CD4-positive, alpha-beta memory T cell (primary cell): ENCODE measurements at regions not wholly inside any gene's neighbourhood (a gene's known extent, or its start where the extent isn't known, plus 50 kb on each side); places are given as distances from the start of the nearest gene placed in this dataset.

Source experiments
- CTCF ChIA-PET: fragments of 350-600 bp; sonication (Branson Sonifier 250); formaldehyde crosslinking; loops from one replicate; lab custom pipeline; 2021; ENCODE audit warnings: inconsistent platforms; ENCODE audit not compliant: partially characterized antibody; lab: Charles Lee
- POLR2A ChIA-PET: fragments of 350-600 bp; sonication (Branson Sonifier 250); formaldehyde crosslinking; loops from one replicate; lab custom pipeline; 2021; ENCODE audit not compliant: partially characterized antibody; lab: Charles Lee
- DNase-seq, 5 donors: peaks; one replicate each; pipeline versions ENCODE4 v3.0.0 to v3.0.0-alpha.2; 2020 to 2022; ENCODE audit warnings: mixed read lengths in 1 of 5
- H3K27ac ChIP-seq: one replicate; pipeline ENCODE4 v1.7.0; 2013; ENCODE audit warnings: low read depth, low read length
- H3K27me3 ChIP-seq: 2 replicates; pipeline ENCODE4 v1.7.0; 2013; ENCODE audit warnings: mild to moderate bottlenecking, low read length, moderate library complexity; ENCODE audit not compliant: insufficient read depth
- H3K36me3 ChIP-seq: 2 replicates; pipeline ENCODE4 v1.7.0; 2013; ENCODE audit warnings: mild to moderate bottlenecking, low read length, moderate library complexity; ENCODE audit not compliant: insufficient read depth
- H3K4me1 ChIP-seq: 2 replicates; pipeline ENCODE4 v1.7.0; 2013; ENCODE audit warnings: mild to moderate bottlenecking, low read length, moderate library complexity; ENCODE audit not compliant: insufficient read depth
- H3K4me3 ChIP-seq, 2 donors: one replicate each; pipeline ENCODE4 v1.7.0; 2013; ENCODE audit warnings: low read length in 2 of 2, mild to moderate bottlenecking in 1 of 2
- H3K9me3 ChIP-seq, 2 donors: one replicate each; pipeline ENCODE4 v1.7.0; 2013; ENCODE audit warnings: low read length in 2 of 2, control low read depth in 1 of 2; ENCODE audit not compliant: control insufficient read depth in 1 of 2
- H3K27ac Mint-ChIP-seq, 7 donors: one replicate each; pipeline ENCODE4 v1.8.0; 2020 to 2021; ENCODE audit warnings: mixed read lengths in 7 of 7, mild to moderate bottlenecking in 6 of 7, inconsistent platforms in 3 of 7, moderate library complexity in 3 of 7
- H3K27me3 Mint-ChIP-seq, 2 donors: one replicate each; pipeline ENCODE4 v1.8.0; 2020 to 2021; ENCODE audit warnings: mixed read lengths in 2 of 2
- H3K36me3 Mint-ChIP-seq, 2 donors: one replicate each; pipeline ENCODE4 v1.8.0; 2020 to 2021; ENCODE audit warnings: mixed read lengths in 2 of 2, inconsistent platforms in 1 of 2, mild to moderate bottlenecking in 1 of 2
- H3K4me1 Mint-ChIP-seq, 4 donors: one replicate each; pipeline ENCODE4 v1.8.0; 2020 to 2021; ENCODE audit warnings: mixed read lengths in 4 of 4, mild to moderate bottlenecking in 1 of 4
- H3K4me3 Mint-ChIP-seq, 8 donors: one replicate each; pipeline ENCODE4 v1.8.0; 2020 to 2021; ENCODE audit warnings: mixed read lengths in 8 of 8, mild to moderate bottlenecking in 7 of 8, moderate library complexity in 6 of 8, inconsistent platforms in 3 of 8
- H3K9me3 Mint-ChIP-seq, 8 donors: one replicate each; pipeline ENCODE4 v1.8.0; 2020 to 2021; ENCODE audit warnings: mixed read lengths in 8 of 8, mild to moderate bottlenecking in 5 of 8, inconsistent platforms in 3 of 8, moderate library complexity in 1 of 8
- intact Hi-C: fragments of 100-400 bp; cut with micrococcal nuclease; formaldehyde crosslinking; loops from one replicate; pipeline ENCODE4 v1.15.1; 2023

DNA sequence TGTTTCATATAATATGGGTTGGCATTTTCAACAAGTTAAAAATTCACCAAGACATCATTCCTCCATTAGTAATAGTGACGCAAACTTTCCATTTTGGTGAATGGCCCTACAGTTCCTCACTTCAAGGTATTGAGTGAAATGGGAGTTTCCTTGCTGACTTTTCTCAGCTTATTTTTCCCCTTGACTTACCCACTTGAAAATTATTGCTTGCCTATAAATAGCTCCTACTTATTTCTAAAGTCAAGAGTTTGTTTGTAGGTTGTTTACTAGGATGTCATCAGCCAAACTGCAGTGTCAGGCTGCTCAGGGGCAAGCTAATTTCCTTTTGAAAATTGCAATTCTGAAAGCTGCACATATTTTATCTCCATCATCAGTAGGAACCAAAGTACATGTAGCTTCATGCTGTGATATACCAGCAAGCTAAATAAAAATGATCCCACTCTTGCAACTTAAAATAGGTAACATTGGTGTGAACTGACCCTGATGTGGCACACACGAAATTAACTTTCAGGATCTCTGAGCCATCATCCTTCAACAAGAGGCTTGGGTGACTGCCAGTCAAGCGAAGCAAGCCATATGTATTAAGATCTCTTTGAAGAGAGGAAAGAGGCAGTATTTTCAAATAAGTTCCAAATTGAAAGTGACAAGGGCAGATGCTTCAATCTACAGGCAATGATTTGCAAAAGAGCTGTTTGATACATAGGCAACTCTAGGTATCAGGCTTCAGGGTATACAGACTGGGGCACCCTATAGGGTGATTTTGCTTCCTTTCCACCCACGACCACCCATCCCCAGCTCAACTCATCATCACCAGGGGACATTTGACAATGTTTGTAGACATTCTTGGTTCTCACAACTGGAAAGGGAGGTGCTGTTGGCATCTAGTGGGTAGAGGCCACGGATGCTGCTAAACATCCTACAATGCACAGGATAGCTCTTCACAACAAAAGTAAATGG, 66.8 kb upstream of the RASGRP1 start:
- no peaks in the 10 kb centered on the region for H3K9me3 ChIP-seq
- no peaks in the 10 kb centered on the region for H3K27me3 ChIP-seq
- Mint-ChIP-seq H3K36me3 (no peaks in the 10 kb centered on the region), H3K4me1 (peaks cover 19 to 22% (median 20%) of the 10 kb centered on the region in 4 donors), H3K27me3 (no peaks in the 10 kb centered on the region), H3K27ac (peak overlapping the region; percentile 49 to 88 (median 75)), H3K9me3 (no peaks in the 10 kb centered on the region), H3K4me3 (peak overlapping the region in 7 of 8 donors; percentile 8 to 52 (median 26))
- POLR2A ChIA-PET = interaction anchor here (0.6 to 4.0 kb wide), 11 partner anchors 9 to 127 kb away, joined by 3 to 35 read pairs (median 4); partner anchors contain the start of gene RASGRP1
- no peaks in the 10 kb centered on the region for H3K36me3 ChIP-seq
- CTCF ChIA-PET = interaction anchor here (0.7 to 3.9 kb wide), 12 partner anchors 11 to 96 kb away, joined by 3 to 27 read pairs (median 6); partner anchors contain the start of gene RASGRP1
- H3K4me3 ChIP-seq = no peak overlapping the region
- intact Hi-C loops = no loop called here
- peak in 2 of 5 donors; percentile 15 to 26 for DNase-seq
- H3K27ac ChIP-seq = no peak overlapping the region
- peaks cover 25% of the 10 kb centered on the region for H3K4me1 ChIP-seq

DNA sequence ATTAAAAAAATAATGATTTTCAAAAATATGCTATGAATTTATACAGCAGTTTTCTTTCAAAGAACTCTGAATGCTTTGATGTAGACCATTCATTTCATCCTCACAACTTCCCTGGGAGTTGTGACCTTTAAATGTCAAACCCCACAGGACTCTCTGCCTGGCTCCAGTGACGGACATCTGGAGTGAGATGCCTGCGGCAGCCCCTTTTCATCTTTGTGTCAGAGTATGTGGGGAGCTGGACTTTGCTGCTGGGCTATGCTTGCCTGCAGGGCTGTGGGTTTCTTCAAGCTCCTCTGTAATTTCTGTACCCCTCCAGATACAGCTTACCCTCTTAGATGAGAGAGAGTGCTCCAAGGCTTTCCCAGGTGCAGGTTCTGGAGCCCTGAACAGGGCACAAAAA, 70.6 kb upstream of the RASGRP1 start:
- Histone ChIP-seq H3K9me3 (no peaks in the 10 kb centered on the region), H3K36me3 (no peaks in the 10 kb centered on the region), H3K27ac (no peak overlapping the region), H3K4me1 (peaks cover 22% of the 10 kb centered on the region), H3K27me3 (no peaks in the 10 kb centered on the region), H3K4me3 (no peak overlapping the region)
- no peaks in the 10 kb centered on the region for H3K36me3 Mint-ChIP-seq
- DNase-seq = no peak
- ChIA-PET POLR2A (interaction anchor here (2.8 kb wide), 1 partner anchor 17 kb away, joined by 15 read pairs; no protein-coding TSS in a partner anchor), CTCF (interaction anchor here (1.2 to 4.1 kb wide), 4 partner anchors 9 to 71 kb away, joined by 3 to 18 read pairs (median 6); partner anchors contain the start of gene RASGRP1)
- H3K9me3 Mint-ChIP-seq = no peaks in the 10 kb centered on the region
- intact Hi-C loops = no loop called here
- H3K4me3 Mint-ChIP-seq = no peak overlapping the region
- H3K4me1 Mint-ChIP-seq = peaks cover 22 to 24% (median 23%) of the 10 kb centered on the region in 4 donors
- H3K27me3 Mint-ChIP-seq = no peaks in the 10 kb centered on the region
- H3K27ac Mint-ChIP-seq = no peak overlapping the region

DNA sequence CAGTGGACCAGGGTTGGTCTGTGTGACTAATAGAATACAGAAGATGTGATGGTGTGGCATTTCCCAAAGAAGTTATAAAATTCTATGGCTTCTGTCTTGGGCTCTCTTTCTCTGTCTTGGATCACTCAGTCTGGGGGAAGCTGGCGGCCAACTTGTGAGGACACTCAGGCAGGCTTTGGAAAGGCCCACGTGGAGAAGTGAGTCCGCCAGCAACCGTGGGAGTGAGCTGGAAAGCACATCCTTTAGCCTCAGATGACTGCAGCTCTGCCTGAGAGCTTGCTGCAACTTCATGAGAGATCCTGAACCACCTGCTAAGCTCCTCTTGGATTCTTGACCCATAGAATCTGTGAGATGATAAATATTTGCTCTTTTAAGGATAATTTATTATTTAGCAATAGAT, 72.0 kb upstream of the RASGRP1 start:
- H3K36me3 Mint-ChIP-seq = no peaks in the 10 kb centered on the region
- H3K4me1 ChIP-seq = peaks cover 10% of the 10 kb centered on the region
- intact Hi-C loops = no loop called here
- no peaks in the 10 kb centered on the region for H3K27me3 ChIP-seq
- ChIA-PET POLR2A (interaction anchor here (1.2 to 2.8 kb wide), 2 partner anchors 16 to 73 kb away, joined by 3 to 15 read pairs; partner anchors contain the start of gene RASGRP1), CTCF (interaction anchor here (0.8 to 4.1 kb wide), 6 partner anchors 10 to 73 kb away, joined by 3 to 18 read pairs (median 4); partner anchors contain the start of gene RASGRP1)
- no peak overlapping the region for H3K4me3 ChIP-seq
- no peak overlapping the region for H3K27ac Mint-ChIP-seq
- H3K36me3 ChIP-seq = no peaks in the 10 kb centered on the region
- peaks cover 13 to 21% (median 15%) of the 10 kb centered on the region in 4 donors for H3K4me1 Mint-ChIP-seq
- no peaks in the 10 kb centered on the region for H3K27me3 Mint-ChIP-seq
- no peak for DNase-seq
- H3K9me3 ChIP-seq = no peaks in the 10 kb centered on the region
- no peaks in the 10 kb centered on the region for H3K9me3 Mint-ChIP-seq
- no peak overlapping the region for H3K4me3 Mint-ChIP-seq
- H3K27ac ChIP-seq = no peak overlapping the region

DNA sequence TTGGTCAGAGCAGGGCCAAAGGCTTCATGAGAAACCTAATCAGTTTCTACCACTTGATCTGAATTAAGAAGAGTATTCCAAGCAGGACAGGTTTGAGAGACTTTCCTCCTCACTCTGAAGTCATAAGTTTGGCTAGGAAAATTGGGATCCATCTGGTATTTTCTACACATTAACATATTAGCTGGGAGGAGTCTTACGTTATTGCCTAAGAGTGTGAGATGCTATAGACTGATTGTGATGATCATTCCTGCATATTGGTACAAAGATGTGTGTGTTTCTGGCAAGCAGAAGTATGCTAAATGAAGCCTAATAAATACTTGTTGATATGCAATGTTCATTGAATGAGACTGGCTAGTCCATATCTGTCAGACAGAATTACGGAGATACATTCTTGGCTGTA, 73.5 kb upstream of the RASGRP1 start:
- intact Hi-C loops = no loop called here
- POLR2A ChIA-PET = interaction anchor here (0.7 kb wide), 1 partner anchor 183 kb away, joined by 3 read pairs; no protein-coding TSS in a partner anchor
- CTCF ChIA-PET = no interaction called here

DNA sequence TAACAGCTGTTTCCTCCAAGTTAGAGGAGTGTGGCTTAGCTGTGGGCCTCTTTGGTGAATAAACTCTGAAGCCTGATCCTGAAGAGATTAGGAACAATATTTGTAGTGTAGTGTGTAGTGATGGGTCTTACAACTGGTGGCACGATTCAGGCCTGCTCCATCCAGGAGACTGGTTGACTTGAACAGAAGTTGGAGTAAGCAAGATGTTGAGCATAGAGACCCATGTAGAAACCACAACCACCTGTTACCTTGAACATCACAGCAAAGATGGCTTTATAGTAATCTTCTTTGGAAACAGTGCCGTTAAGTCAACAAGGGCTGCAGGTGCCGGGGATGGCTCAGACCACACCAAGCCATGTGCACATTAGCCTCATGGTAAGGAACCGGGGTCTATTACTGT, 74.2 kb upstream of the RASGRP1 start:
- no peaks in the 10 kb centered on the region for H3K36me3 Mint-ChIP-seq
- peaks cover 12% of the 10 kb centered on the region for H3K4me1 ChIP-seq
- no peaks in the 10 kb centered on the region for H3K36me3 ChIP-seq
- CTCF ChIA-PET = no interaction called here
- POLR2A ChIA-PET = no interaction called here
- intact Hi-C loops = no loop called here
- no peaks in the 10 kb centered on the region for H3K27me3 Mint-ChIP-seq
- peaks cover 19 to 36% (median 25%) of the 10 kb centered on the region in 4 donors for H3K4me1 Mint-ChIP-seq
- no peaks in the 10 kb centered on the region for H3K9me3 Mint-ChIP-seq
- no peak overlapping the region for H3K27ac ChIP-seq
- no peak for DNase-seq
- no peaks in the 10 kb centered on the region for H3K27me3 ChIP-seq
- H3K9me3 ChIP-seq = no peaks in the 10 kb centered on the region
- H3K4me3 ChIP-seq = no peak overlapping the region
- peak overlapping the region in 1 of 7 donors; percentile 38 for H3K27ac Mint-ChIP-seq
- H3K4me3 Mint-ChIP-seq = no peak overlapping the region

More for the DNA sequence above, 73.5 kb upstream of the RASGRP1 start:
- Histone ChIP-seq H3K27me3 (no peaks in the 10 kb centered on the region), H3K27ac (no peak overlapping the region), H3K36me3 (no peaks in the 10 kb centered on the region), H3K9me3 (no peaks in the 10 kb centered on the region), H3K4me1 (peaks cover 6% of the 10 kb centered on the region), H3K4me3 (no peak overlapping the region)
- Mint-ChIP-seq H3K36me3 (no peaks in the 10 kb centered on the region), H3K9me3 (no peaks in the 10 kb centered on the region), H3K4me3 (no peak overlapping the region), H3K27ac (peak overlapping the region in 1 of 7 donors; percentile 16), H3K4me1 (peaks cover 17 to 29% (median 20%) of the 10 kb centered on the region in 4 donors), H3K27me3 (no peaks in the 10 kb centered on the region)
- DNase-seq = no peak

DNA sequence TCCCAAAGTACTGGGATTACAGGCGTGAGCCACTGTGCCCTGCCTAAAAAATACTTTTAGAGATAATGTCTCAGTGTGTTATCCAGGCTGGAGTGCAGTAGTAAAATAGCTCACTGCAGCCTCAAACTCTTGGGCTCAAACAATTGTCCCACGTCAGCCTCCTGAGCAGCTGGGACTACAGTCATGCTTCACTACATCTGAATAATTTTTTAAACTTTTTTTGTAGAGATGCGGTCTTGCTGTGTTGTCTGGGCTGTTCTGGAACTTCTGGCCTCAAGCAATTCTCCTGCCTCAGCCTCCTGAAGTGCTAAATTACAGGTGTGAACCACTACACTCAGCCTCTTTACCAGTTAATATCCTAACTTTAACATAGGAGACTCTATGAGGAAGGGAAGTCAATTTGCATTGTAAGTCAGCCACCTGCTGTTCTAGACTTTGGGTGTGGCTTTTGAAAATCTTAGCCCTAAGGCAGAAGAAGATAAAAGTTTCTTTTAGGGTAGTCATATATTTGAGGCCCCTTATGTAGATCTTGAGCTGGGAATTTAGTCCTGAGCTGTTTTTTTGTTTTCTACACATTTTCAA, 78.2 kb upstream of the RASGRP1 start:
- Histone ChIP-seq H3K27ac (no peak overlapping the region), H3K9me3 (no peaks in the 10 kb centered on the region), H3K4me3 (no peak overlapping the region), H3K36me3 (no peaks in the 10 kb centered on the region), H3K27me3 (no peaks in the 10 kb centered on the region), H3K4me1 (peaks cover 34% of the 10 kb centered on the region)
- Mint-ChIP-seq H3K36me3 (no peaks in the 10 kb centered on the region), H3K4me1 (peaks cover 28 to 52% (median 39%) of the 10 kb centered on the region in 4 donors), H3K4me3 (peak overlapping the region in 4 of 8 donors; percentile 25 to 55 (median 44)), H3K9me3 (no peaks in the 10 kb centered on the region), H3K27ac (peak overlapping the region in 4 of 7 donors; percentile 13 to 87 (median 82)), H3K27me3 (no peaks in the 10 kb centered on the region)
- CTCF ChIA-PET = interaction anchor here (0.9 to 4.4 kb wide), 17 partner anchors 9 to 166 kb away, joined by 3 to 32 read pairs (median 4); partner anchors contain the start of gene RASGRP1
- DNase-seq = no peak
- intact Hi-C loops = no loop called here
- POLR2A ChIA-PET = interaction anchor here (1.1 to 3.0 kb wide), 6 partner anchors 9 to 79 kb away, joined by 3 to 29 read pairs (median 5); partner anchors contain the start of gene RASGRP1
